MM.1S (cell line): ENCODE measurements at regions not wholly inside any gene's neighbourhood (a gene's known extent, or its start where the extent isn't known, plus 50 kb on each side); places are given as distances from the start of the nearest gene placed in this dataset.

Experiments used
- EZH2 ChIP-seq: fragments of 300-600 bp; sonication (generic); optimal IDR thresholded peaks from 2 replicates; pipeline ENCODE3; 2017; ENCODE audit warnings: low read depth, mild to moderate bottlenecking, antibody characterized with exemption, low read length, mixed read lengths
- TF ChIP-seq, protein P1 (sequence below): fragments of 300-600 bp; sonication (generic); IDR thresholded peaks from 2 replicates; pipeline ENCODE4 v1.5.1; 2016; ENCODE audit warnings: antibody characterized with exemption, low read length, mixed read lengths

DNA sequence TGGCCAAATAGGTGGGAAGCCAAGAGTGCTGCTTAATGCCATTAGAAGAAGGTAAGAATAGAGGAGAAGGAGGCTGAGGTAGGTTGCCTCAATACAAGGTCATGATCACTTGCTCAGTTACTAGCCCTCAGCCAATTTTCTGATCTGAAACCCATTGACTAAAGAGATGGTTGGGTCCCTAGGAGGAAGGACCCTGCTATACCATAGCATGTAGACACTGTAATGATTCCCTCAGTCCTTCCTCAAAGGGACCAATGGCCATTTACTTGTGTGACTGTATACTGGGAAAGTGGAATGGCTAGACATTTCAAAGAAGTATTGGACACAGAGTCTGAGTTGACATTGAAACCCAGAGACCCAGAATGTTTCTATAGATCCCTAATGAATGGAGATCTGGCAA lies 108.5 kb upstream of the MAP1B start:
- TF ChIP-seq, protein P1, sequence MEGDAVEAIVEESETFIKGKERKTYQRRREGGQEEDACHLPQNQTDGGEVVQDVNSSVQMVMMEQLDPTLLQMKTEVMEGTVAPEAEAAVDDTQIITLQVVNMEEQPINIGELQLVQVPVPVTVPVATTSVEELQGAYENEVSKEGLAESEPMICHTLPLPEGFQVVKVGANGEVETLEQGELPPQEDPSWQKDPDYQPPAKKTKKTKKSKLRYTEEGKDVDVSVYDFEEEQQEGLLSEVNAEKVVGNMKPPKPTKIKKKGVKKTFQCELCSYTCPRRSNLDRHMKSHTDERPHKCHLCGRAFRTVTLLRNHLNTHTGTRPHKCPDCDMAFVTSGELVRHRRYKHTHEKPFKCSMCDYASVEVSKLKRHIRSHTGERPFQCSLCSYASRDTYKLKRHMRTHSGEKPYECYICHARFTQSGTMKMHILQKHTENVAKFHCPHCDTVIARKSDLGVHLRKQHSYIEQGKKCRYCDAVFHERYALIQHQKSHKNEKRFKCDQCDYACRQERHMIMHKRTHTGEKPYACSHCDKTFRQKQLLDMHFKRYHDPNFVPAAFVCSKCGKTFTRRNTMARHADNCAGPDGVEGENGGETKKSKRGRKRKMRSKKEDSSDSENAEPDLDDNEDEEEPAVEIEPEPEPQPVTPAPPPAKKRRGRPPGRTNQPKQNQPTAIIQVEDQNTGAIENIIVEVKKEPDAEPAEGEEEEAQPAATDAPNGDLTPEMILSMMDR: no peak
- TF ChIP-seq EZH2: no peak
